DMS153 treated with DMSO at 0.1 percent for 48 hours (cell line): ENCODE measurements at regions not wholly inside any gene's neighbourhood (a gene's known extent, or its start where the extent isn't known, plus 50 kb on each side); places are given as distances from the start of the nearest gene placed in this dataset.
"Not testable (repeated sequence)": the region's sequence is repeated elsewhere in the genome, so short reads cannot be mapped to it uniquely, and the experiment has no call there.

Experiments used
- DNase-seq: peaks from one replicate; lab custom pipeline; 2025; ENCODE audit not compliant: unreplicated experiment; lab: John Stamatoyannopoulos, UW

DNA sequence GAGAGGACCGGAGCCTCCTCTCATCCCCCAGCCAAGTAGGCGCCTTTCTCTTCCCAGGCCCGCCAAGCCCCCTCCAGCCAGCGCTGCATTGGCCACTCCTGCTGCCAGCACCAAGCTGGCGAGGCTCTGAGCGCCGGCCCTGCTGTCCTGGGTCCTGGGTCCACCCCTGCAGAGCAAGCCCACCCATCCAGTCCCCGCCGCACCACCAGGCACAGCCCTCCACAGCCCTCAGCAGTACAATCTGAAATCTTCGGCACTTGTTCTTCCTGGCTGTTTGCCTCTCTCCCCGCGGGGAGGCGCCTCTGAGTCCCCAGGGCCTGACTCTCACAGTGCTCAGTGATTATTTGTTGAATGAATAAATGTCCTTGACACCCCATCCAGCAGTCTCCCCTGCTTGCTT, 236.4 kb upstream of the SGCG start:
- DNase-seq: no peak

DNA sequence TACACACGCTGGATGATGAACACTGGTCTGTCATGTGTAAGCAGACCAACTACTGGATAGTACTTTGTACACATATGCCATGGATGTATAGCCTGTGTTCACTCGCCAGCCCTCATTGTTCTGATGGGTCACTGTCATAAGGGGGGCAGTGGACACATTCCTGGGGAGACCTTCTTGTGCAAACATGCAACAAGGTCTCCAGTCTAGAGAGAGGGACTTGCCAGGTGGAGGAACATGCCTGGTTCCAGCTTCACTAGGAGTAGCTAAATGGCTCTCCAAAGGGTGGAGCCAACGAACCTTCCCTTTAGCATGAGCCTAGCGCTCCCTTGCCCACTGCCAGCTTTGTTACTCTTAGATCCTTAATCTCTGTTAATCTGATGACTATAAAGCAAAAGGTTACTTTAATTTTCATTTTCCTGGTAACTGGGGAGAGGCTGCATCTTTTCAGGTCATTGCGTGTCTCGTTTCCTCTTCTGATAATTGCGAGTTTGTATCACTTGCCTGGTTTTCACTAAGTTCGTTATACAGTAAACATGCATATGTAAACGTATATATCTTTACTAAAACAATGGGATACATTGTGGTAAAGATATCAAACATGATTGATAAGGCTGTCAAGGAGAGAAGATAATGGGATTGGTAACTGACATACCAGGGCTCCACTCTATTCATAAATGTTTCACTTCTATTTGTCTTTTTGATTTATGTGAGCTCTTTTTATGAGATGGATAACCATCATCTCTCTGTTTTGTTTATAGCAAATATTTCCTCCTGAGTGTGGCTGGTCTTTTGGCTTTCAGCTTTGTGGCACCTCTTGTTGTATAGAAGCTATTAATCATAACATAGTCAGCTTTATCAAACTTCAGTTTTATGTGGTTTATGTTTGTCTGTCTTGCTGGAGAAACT, 235.2 kb upstream of the SGCG start:
- no peak for DNase-seq

DNA sequence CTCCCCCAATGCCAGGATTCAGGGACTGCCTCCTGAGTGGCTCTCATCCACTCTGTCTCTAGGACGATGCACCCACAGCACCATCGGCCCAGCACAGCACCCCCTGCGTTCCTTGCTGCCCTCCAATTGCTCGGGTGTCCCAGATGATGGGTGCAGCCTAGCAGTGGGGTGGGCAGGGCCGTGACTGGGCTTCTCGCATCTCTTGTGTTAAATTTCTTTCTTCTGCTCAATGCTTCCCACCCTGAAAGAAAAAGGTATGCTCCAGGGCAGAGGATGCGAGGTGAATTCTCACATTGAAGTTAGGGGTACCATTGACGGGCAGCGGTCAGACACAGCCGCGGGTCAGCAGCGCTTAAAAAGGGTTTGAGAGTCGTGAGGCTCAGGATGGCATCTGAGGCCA, 232.4 kb upstream of the SGCG start:
- no peak for DNase-seq

DNA sequence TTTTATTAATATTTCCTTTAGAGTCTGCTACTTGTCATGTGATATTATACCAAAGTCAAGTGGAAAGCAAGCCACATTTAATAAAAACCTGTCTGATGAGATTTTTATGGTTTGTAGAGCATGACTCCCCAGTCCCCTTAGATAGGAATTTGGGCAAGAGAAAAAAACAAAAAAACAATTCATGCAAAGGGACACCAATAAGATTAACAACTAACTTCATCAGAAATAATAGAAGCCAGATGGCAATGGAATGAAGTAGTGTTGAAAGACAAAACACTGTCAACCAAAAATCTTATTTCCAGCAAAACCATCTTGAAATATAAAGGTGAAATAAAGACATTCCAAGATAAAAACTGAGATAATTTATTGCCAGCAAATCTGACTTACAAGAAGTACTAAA, 228.8 kb upstream of the SGCG start:
- not testable (repeated sequence) for DNase-seq

DNA sequence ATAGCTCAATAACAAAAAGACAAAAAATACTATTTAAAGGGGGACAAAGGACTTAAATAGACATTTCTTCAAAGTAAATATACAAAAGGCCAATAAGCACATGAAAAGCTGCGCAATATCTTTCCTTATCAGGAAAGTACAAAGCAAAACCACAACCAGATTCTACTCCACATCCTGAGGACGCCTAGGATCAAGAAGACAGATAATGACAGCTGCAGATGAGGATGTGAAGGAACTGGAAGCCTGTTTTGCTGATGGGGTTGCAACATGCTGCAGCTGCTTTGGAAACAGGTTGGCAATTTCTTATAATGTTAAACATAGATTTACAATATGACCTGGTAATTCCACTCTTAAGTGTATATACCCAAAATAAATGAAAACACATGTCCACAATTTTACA, 225.6 kb upstream of the SGCG start:
- not testable (repeated sequence) for DNase-seq

DNA sequence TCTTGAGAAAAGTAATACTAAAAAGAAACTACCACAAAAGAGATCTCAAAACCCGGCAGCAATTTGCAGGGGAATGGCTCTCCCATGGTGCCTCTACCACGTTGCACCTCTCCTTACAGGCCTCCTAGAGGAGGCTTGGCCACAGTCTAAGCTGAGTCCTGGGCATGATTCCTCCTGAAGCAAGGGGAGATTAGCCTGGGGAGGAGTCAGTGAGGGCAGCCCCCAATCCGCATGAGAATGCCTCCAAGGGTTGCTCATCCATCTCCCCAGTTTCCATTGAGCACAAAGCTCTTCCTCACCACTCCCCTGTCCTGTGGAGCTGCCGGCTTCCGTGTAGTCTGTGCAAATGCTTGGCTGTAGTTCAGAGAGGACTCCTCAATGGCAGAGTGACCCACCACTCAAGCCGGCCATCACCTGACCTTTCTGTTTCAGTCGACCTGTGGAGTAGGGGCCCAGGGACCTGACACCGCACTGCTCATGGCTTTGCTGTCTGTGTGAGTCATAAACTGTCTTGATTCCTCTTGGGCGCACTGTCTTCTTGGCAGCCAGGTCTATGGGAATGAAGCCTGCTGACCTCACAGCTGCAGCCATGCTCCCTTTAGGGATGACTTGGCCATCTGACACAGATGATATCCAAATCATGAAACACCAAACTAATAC, 224.2 kb upstream of the SGCG start:
- DNase-seq: not testable (repeated sequence)

DNA sequence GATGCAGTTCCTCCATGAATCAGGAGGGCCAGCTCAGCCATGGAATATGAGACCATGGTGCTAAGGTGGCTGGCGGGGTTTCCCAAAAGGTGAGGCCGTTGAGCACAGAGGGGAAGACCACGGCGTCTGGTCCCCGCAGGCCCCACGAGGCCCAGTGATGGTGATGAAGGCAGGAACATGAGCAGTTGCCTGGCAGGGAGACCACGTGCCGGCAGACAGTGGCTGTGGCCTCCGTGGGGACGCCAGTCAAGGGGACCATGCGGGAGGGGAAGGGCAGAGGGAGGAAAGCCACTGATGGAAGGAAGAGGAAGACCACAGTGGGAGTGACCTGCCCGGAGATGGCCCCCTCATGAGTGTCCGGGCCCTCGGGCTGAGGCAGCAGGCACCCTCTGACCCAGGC, 220.9 kb upstream of the SGCG start:
- not testable (repeated sequence) for DNase-seq

DNA sequence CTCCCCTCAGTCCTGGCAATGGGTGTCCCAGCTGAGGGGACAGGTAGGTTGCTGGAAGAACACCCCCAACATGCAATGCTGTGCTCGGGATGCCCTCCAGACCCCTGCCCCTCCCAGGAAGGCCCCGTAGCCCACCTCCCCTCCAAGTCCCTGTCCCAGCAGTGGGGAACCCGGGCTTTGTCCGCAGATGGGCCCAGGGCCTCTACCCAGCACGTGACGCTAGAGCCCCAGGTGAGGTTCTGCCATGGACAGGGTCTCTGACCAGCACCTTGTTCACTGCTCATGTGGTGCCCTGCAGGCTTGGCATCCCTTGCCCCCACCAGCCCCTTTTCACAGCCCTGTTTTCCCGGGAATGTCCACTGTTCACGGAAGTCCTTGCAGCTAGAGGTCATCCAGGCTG, 220.0 kb upstream of the SGCG start:
- no peak for DNase-seq

DNA sequence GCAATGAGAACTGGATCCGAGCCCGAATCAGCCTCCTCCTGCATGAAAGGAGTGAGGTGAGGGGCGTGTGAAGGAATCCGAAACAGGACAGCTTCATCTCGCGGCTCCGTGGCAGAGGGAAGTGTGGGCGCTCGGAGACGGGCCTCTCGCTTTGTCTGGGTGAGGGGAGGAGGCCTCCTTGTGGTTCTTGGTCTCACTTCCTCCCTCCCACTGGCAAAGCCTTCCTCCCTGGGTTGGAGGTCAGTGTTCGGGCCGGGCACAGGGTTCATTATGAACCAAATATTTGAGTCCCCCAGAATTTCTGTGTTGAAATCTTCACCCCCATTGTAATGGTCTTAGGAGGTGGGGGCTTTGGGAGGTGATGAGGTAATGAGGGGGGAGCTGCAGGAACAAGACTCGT, 219.4 kb upstream of the SGCG start:
- DNase-seq: not testable (repeated sequence)

DNA sequence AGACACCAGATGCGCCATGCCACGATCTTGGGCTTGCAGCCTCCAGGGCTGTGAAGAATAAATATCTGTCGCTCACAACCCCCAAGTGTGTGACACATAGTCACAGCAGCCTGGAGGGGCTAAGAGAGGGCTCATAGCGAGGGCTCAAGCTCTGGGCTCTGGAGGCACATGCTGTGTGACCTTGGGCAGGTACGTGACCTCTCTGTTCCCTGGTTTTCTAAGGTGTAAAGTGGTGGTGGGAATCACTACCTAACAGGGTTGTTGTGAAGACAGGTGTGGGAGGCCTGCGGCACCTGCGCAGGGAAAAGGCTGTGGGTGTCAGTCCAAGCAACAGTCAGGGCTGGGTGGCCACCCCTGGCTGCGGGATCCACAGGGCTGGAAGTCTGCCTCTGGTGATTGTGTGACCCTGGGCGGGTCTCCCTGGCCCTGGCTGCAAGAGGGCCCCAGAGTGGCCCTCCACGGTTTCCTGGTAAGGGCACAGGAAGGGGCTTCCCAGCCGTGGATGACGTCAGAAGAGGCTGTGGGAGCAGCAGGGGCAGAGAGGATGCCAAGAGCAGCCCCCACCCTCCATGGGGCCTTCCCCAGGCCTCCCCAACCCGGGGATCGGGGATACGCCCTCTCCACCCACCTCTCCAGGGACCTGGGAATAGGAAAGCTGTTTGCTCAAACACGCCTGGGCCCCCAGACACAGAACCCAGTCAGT, 218.8 kb upstream of the SGCG start:
- DNase-seq: no peak

DNA sequence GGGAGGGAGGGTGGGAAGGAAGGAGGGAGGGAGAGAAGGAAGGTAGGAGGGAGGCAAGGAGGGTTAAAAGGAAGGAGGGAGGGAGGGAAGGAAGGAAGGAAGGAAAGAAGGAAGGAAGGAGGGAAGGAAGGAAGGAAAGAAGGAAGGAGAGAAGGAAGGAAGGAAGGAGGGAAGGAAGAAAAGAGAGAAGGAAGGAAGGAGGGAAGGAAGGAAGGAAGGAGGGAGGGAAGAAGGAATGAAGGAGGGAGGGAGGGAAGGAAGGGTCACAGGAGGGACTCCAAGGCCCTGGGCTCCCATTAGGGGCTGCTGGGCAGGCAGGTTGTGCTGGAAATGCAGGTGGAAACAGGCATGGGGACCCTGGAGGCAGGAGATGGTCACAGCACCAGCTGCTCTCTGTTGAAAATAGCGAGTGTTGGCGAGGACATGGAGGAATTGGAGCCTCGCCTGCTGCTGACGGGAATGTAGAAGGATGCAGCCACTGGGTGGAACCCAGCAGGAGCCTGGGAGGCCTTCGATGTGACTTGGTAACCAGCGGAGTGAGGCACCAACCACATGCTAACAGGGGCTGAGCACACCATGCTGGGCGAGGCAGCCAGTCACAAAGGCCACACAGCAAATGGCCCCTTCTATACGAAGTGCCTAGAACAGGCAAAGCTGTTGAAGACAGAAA, 217.3 kb upstream of the SGCG start:
- DNase-seq: not testable (repeated sequence)

DNA sequence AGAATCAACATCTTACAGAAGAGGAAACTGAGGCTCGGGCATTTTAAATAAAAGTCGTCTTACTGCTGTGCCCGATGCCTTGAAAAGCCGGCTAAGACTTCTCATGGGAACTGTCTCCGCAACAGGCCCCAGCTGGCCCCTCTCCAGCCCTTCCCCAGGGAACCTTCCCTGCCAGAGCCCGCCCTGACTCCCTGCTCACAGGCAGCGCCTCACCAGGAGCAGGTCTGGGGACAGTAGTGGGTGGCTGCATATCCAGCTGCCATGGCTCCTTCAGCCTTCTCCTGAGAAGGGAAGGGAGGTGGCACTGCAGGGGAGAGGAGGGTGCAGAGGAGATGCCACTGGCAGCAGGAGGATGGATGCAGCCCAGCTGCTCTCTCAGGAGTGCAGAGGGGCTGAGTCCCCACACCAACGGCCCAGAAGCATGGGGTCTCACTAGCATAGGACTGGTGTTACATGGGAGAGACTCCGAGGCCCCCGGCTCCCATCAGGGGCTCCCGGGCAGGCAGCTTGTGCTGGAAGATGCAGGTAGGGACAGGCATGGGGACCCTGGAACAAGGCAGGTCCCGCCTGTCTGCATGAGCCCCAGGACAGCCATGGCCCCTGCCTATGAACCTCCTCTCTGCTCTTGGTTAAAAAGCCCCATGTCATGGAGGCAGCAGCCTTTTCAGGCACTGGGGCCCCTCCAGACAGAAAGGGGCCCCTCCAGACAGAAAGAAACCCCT, 216.4 kb upstream of the SGCG start:
- DNase-seq: no peak

DNA sequence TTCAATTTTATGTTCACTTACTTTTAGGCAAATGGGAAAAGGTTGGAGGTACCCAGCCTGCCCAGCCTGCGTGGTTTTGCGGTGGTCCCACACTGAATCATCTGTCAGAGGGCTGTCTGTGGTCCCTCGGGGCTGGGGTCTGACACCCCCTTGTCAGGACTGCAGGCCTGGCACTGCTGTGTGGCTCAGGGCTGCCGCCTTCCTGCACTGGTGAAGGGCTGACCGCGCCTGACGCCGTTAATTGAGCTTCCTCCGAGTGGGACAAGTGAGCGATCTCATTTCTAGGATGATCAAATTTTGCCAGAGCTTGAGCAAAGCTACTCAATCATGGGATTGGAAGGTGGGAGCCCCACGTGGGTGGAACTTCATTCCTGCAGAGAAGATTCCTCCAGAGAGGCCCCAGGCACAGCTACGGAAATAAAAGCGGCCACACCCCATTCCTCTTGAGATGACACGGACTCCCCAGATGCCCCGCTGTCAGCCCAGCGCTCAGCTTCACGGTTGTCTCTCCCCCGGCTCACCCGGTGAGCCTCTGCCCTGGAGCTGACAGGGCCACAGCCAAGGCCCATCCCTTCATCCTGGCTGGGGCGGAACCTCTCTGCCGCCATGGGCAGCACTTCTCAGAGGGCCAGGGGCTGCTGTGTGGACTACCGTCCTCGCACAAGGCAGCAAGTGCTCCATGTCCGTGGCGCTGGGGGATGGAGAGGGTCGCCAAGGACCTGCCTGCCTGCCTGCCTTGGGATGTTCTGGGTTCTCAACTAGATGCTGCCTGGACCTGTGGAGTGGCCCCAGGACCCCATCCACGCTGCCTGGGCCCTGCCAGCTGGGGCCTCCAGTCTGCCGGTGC, 215.5 kb upstream of the SGCG start:
- DNase-seq: not testable (repeated sequence)

DNA sequence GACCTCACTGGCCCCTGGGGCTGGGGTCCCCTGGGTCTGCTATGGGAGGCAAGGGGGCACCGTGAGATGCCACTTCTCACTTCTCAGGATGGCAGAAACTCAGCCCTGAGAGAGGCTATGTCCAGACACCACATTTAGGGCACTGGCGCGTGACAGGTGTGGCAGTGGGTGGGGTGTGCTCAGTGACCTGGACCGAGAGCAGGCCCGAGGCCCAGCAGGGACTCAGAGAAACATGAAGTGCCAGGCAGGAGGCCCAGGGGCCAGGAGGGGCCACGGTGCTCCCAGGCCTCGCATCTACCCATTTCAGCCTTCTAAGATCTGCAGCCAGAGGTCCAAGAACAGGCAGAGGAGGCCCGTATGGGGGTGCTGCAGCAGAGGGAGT, 214.9 kb upstream of the SGCG start:
- not testable (repeated sequence) for DNase-seq

DNA sequence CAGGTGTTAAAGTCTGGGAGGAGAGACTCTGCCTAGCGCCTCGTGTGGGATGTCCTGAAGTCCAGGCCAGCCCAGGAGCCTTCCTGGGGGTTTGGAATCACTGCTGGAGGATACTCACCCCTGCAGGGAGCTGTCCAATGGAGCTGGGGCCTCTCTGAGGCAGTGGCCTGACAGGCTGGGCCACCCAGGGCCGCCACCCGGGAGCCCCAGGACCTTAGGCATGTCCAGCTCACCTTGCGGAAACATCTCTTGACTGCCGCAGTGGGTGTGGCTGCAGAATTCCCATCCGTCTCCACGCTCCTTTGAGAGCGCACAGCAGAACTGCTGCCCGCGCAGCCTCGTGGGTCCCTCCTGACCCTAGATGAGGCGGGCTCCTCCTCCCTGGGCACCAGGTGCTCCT, 214.0 kb upstream of the SGCG start:
- DNase-seq: not testable (repeated sequence)

DNA sequence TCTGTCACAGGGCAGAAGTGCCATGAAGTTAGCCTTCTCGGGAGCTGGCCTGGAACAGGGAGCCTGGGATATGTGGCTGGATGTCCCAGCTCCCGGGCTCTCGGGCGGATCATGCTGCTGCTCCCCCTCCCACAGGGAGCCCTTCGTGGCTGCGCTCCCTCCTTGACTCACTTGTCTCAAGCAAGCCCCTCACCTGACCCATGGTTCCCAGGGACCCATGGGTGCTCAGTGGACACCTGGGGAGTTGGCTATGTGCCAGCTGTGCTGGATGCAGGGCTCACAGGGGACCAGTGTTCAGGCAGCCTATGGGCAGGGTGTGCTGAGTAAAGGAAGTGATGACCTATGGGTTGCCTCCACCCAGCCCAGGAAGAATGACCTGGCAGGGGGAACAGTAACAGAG, 213.1 kb upstream of the SGCG start:
- no peak for DNase-seq

DNA sequence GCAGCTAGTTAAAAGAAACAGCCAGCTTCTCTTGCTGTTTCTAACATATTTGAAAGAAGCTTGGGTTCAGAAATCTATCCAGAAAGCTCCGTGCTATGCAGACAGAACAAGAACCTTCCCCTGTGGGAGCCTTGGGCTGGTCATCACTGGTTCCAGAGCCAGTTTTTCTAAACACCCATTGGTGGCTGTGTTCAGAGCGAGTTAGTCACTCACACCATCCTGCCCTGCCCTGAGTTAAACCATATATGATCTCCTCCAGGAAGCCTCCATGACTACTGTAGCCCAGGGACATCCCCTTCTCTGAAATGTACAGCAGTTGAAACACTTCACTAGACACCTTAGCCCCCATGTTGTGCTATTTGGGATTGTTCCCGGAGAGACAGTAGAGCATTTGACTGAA, 200.8 kb upstream of the SGCG start:
- DNase-seq: no peak

DNA sequence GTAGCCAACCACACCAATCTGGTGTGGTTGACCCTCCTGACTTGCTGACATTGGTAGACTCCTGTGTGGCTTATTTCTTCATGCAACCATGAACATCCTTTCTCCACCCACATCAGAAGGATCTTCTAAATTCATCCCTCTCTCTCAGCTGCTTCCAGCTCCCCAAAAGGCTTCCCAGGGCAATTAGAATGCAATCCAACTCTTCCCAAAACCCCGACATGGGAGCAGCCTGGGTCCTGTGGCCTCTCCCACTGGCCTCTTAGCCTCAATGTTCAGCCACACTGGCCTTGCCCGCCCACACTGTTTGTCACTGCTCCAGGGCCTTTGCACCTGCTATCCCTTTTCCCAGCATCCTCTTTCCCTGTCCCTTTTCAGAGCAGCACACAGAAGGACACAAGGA, 199.8 kb upstream of the SGCG start:
- DNase-seq: no peak

DNA sequence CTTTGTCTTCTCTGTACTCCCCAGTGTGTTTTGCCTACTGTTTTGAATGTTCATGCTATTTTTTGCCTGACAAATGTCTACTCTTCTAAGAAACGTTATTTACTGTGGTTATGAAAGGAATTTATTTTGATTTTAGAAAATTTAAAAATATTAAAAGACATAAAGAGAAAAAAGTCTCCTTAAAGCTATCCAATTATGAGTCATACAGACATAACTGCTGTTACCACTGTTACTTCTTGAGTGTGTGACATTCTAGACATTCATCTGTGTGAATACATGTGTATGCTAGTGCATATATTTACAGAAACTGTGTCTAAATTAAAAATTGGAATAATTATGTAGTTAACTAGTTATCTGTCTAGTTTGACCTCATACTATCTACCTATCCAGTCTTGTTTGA, 187.6 kb upstream of the SGCG start:
- no peak for DNase-seq

DNA sequence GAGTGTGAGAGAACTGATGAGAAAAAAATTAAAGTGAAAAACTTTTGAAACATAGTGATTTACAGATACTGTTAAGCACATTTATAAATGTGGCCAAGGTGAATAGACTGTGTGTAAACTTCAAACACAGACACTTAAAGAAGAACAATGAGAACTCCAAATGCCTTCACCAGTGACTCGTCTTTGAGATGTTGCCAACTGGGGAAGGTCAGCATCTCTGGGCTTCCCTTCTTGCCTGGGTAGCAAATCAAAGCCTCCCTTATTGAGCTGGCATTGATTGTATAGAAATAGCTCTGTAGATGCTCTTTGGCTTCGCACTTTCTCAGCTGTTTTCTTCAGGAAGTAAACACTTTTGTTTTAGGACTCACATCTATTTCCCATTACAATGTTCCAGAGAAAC, 177.3 kb upstream of the SGCG start:
- no peak for DNase-seq
